ENCODE measurements at regions not wholly inside any gene's neighbourhood (a gene's known extent, or its start where the extent isn't known, plus 50 kb on each side); places are given as distances from the start of the nearest gene placed in this dataset.
A peak's percentile ranks its signal among the peaks of the same experiment; 100 is the strongest.
"Not testable (repeated sequence)": the region's sequence is repeated elsewhere in the genome, so short reads cannot be mapped to it uniquely, and the experiment has no call there.

DNA sequence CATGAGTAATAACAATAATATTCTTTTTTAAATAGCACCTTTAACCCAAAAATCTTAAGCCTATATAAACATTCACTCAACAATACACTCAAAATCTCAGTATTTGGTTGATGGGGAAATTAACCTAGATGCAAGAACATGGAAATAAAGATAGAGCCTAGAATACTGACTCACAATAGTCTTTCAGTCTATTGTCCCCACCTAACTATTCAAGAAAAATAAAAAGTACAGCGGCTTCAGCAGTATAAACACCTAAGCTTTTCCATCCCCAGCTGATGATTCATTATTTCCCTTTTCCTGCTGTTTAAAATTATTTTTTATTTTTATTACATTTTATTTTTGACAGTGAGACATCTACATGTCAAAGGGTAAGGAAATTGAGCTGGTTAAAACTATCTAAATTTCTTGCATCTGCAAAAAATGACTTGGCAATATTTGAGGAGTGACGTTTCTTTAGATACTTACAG lies 201.4 kb downstream of the FZD1 start:
- DNase-seq = peak; percentile 39

DNA sequence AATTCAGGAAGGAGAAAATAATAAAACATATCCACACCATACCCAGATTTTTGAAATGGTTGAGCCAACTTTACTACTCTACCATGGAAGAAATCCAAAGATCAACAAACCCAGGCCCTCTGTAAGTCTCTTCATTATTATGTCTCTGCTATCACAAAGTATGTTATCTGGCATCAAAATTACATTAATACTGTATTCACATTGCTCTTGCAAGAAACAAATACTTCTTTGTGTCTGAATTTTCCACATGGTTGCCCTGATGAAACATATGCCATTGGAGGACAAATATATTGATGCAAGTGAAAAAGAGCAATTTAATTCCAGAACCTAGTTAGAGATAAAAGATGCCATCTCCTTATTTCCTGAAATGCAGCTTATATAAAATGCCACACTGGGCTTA lies 204.0 kb downstream of the FZD1 start:
- no peak for DNase-seq

- DNase-seq = no peak
Measured at GRCh38 chr7:91473619-91474018, 209.4 kb downstream of the FZD1 start.

DNA sequence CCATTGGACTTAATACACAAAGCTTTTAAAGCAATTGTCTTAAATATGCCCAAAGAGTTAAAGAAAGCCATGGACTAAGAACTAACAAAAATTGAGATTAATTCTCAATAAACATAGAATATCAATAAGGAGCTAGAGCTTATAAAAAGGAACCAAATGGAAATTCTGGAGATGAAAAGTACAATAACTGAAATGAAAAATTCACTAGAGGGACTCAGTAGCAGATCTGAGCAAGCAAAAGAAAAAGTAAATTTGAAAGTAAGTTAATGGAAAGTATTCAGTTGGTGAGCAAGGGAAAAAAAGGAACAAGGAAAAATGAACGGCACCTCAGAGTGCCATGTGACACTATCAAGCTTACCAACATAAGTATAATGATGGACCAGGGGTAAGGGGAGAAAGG lies 209.8 kb downstream of the FZD1 start:
- no peak for DNase-seq

GRCh38 chr7:91480470-91480869 lies 216.2 kb downstream of the FZD1 start:
- DNase-seq = not testable (repeated sequence)

DNA sequence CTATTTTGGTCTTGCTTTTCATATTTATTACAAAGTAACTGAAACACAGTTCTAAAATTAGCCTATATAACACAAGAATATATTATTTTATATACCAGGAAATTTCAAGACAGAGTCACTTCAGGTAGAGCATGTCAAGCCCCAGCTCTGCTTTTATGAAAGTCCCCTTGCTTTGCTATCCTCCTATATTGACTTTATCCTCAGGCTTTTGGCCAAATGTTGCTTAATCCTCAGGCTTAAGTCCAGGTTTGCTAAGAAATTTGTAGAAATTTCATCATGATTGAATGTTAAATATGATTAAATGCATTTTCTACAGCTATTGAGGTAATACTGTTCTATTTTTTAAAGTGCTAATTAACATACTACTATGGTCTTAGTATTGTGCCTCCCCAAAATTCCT lies 227.6 kb downstream of the FZD1 start:
- DNase-seq = no peak

- DNase-seq = no peak
Measured at GRCh38 chr7:91492317-91492716, 228.1 kb downstream of the FZD1 start.

DNA sequence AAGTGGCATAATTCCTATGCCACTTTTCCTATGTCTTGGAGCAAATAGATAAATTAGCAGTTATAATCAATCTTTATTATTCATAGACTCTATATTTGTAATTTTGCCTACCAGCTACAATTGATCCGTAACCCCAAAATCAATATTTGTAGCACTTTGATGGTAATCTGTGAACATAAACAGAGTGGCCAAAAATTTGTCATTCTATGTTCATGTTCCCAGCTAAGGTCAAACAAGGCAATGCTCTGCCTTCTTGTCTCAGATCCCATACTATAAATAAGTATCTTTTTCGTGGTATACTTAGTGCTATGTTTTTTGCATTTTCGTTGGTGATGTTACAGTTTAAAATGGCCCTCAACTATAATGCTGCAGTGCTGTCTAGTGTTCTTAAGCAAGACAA lies 228.5 kb downstream of the FZD1 start:
- DNase-seq = no peak

- no peak for DNase-seq
Measured at GRCh38 chr7:91494450-91494849, 230.2 kb downstream of the FZD1 start.

DNA sequence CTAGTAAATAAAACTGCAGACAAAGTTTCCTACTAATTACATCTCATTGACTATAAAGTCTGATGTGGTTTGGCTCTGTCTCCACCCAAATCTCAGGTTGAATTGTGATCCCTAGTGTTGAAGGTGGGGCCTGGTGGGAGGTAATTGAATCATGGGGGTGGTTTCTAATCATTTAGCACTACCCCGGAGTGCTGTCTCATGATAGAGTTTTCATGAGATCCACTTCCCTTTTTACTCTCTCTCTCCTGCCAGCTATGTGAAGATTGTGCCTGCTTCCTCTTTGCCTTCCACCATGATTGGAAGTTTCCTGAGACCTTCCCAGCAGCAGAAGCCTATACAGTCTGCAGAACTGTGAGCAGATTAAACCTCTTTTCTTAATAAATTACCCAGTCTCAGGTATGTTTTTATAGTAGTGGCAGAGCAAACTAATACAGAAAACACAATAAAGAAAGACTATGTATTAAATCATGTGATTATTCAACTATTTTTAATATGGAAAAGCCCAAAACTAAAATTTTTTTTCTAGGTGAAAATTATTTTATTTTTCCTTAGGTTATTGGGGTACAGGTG lies 232.1 kb downstream of the FZD1 start:
- DNase-seq = no peak

GRCh38 chr7:91497277-91497676 lies 233.0 kb downstream of the FZD1 start:
- not testable (repeated sequence) for DNase-seq

GRCh38 chr7:91503934-91504555 lies 239.8 kb downstream of the FZD1 start:
- DNase-seq = no peak

DNA sequence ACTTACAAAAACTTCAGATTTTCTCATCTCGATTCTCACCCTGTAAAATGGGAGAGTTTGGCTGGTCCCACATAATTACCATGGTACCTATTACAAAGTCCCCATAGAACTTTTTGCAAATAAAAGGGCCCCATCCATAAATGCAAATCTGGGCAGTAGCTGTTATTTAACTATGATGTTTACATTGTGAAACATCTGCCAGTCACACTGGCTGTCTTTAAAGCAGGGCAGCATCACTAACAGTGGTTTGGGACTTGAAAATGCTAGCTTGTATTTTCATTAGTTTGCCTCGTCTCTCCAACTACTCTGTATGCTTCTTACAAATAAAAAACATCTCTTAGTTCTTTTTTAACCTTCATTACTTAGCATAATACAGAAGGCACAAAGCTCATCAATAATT lies 240.7 kb downstream of the FZD1 start:
- DNase-seq = no peak

DNA sequence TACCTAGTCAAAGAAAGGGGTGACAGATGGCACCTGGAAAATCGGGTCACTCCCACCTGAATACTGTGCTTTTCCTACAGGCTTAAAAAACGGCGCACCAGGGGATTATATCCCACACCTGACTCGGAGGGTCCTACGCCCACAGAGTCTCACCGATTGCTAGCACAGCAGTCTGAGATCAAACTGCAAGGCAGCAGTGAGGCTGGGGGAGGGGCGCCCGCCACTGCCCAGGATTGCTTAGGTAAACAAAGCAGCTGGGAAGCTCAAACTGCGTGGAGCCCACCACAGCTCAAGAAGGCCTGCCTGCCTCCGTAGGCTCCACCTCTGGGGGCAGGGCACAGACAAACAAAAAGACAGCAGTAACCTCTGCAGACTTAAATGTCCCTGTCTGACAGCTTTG lies 242.7 kb downstream of the FZD1 start:
- DNase-seq = not testable (repeated sequence)

- not testable (repeated sequence) for DNase-seq
Measured at GRCh38 chr7:91511861-91512260, 247.6 kb downstream of the FZD1 start.

DNA sequence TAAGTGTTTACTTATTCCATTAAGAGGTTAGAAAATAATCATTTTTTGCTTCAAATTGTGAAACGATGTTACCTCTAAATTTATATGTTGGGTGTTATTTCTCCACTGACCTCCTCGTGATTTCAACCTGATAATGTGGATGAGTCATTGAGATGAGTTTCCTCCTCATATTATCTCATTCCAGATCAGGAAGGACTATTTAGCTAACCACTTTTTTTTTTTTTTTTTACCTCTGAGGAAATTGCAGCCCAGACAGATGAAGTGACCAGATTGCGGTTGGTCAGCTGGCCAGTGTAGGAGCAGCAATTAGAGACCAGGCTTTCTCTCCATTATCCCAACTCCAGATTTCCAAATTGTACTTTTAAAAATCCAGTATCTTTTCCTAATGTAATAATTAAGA lies 248.7 kb downstream of the FZD1 start:
- DNase-seq = no peak

- no peak for DNase-seq
Measured at GRCh38 chr7:91514591-91514990, 250.4 kb downstream of the FZD1 start.

DNA sequence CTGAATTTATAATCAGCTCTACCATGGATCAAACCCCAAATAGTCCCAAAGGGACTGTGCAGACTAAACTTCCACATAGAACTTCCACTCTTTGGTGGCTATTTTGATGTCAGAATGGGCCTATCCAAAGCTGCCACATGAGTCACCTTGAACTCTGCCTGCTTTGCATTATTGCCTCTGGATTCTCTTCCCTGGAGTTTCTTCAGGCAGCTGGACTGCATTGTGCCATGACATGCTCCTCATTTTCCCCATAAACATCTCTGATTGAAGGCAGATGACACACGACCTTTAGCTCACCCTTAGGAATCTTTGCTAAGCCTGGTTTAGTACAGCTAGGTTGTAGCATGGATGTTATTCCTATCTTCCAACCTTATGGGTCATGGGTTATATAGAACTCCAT lies 251.7 kb downstream of the FZD1 start:
- DNase-seq = no peak

DNA sequence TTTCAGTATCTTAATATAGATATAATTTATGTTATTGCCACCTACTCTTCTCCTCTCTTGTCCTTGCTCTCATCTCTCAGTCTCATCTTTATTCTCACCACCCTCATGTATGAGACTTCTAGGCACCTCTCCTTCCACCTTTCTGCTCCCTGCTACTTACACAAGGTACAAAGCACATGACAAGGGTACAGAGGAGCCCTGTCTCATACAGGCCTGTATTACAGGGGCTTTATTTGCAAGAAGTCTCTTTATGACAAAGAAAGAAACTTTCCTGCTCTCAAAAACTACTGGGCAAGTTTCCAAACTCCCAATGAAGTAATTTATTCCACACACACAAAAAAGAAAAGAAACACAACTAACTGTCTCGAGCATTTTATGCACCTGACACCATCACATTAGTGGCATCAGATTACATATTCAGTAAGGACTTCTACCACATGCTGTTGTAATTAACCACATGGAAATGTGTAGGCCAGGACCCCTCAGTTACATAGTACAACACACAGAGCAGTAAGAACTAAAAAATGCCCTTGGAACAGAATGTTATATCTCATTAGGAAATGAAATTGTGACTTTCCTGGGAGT lies 253.1 kb downstream of the FZD1 start:
- no peak for DNase-seq

GRCh38 chr7:91518058-91518457 lies 253.8 kb downstream of the FZD1 start:
- no peak for DNase-seq

DNA sequence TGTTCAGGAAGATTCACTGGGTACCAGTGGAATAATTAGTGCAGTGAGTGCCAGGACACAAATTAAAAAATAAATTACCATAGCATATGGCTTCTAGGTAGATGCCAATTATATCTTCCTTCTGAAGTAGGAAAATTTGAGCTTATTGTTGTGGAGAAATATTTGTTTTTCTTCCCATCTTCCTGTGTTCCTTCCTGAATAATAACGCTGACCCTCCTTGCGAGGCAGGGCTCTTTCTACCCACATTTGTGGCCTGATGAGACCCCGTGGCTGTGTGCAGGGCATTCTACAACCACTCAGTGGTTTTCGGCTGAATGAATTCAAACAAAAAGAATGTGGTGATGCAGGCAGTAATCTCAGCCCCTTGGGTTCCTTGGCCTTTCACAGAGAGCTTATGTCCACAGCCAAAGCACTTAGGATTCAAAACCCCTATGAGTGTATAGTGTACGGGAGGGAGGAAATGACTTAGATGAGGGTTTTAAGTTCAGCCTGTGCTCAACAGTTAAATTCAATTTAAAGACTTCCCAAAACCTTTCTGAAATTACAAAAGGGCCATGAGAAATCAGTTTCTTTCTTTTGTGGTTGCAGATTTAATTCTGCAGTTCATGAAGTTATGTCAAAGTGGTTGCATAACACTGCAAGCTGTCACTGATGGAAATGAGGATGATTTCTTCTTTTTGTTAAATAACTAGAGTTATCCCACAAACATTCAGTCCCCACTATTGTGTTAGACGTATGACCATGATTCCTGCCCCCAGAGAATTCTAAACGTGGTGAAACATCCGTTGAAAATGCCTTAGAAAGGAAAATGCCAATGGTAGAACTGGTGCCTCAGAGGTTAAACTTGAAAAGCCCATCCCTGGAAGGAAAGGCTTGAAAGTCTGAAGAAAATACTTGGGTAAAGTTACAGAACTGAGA lies 255.3 kb downstream of the FZD1 start:
- peak; percentile 66 for DNase-seq

DNA sequence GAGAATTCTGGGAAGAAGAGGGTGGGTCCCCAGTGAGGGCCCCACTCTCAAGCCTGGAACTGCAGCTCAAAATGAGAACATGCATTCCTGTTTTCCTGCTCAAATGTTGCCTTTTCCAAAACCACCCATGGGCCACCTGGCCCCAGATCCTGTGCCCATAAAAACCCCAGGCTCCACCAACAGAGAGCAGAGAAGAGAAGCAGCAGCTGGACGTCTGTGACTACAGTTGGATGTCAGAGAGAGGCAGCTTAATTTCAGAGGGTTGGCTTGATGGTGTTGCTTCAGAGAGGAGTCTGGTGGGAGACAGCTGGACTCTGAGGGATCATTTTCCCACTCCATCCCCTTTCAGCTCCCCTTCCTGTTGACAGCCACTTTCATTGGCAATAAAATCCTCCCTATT lies 256.4 kb downstream of the FZD1 start:
- DNase-seq = no peak

- DNase-seq = peak; percentile 50
Measured at GRCh38 chr7:91526404-91526803, 262.2 kb downstream of the FZD1 start.

Measured in fibroblast of skin of scalp (primary cell).